Tibial artery (tissue), 4 donors: ENCODE measurements at regions not wholly inside any gene's neighbourhood (a gene's known extent, or its start where the extent isn't known, plus 50 kb on each side); places are given as distances from the start of the nearest gene placed in this dataset.

Experiments used
- DNase-seq, 2 donors: peaks; one replicate each; pipeline ENCODE4 v3.0.0-alpha.2; 2019
- H3K27ac ChIP-seq, 2 donors: fragments of 200-600 bp; sonication (generic) in 1 of 2; 1 replicate in 1 of 2; 2 replicates in 1 of 2; pipeline ENCODE4 v1.5.1; 2018 to 2019; ENCODE audit warnings: mild to moderate bottlenecking in 1 of 2
- H3K27me3 ChIP-seq, 2 donors: fragments of 200-600 bp; sonication (generic) in 1 of 2; one replicate each; pipeline versions ENCODE4 v1.5.1 to v1.6.0; 2016 to 2019
- H3K36me3 ChIP-seq, 3 donors: fragments of 200-600 bp; sonication (generic) in 2 of 3; one replicate each; pipeline ENCODE4 v1.5.1; 2016 to 2019; ENCODE audit warnings: mild to moderate bottlenecking in 2 of 3
- H3K4me1 ChIP-seq, 4 donors: fragments of 200-600 bp; sonication (generic) in 2 of 4; 1 replicate in 3 of 4; 2 replicates in 1 of 4; pipeline ENCODE4 v1.5.1; 2016 to 2019
- H3K4me3 ChIP-seq, 2 donors: fragments of 200-600 bp; sonication (generic) in 1 of 2; 1 replicate in 1 of 2; 2 replicates in 1 of 2; pipeline ENCODE4 v1.5.1; 2018 to 2019; ENCODE audit warnings: mild to moderate bottlenecking in 2 of 2
- H3K9me3 ChIP-seq, 3 donors: fragments of 200-600 bp; sonication (generic) in 1 of 3; one replicate each; pipeline ENCODE4 v1.5.1; 2016 to 2019
- CTCF ChIP-seq, 2 experiments: fragments of 200-600 bp in 1 of 2; fragments of 450-650 bp in 1 of 2; IDR thresholded peaks; one replicate each; pipeline ENCODE4 v1.5.1; 2017 to 2019; ENCODE audit warnings: antibody characterized with exemption in 2 of 2, mild to moderate bottlenecking in 1 of 2, moderate library complexity in 1 of 2
- intact Hi-C: fragments of 100-400 bp; cut with DNase I; formaldehyde crosslinking; loops from one replicate; pipeline ENCODE4 v1.15.0; 2023; ENCODE audit warnings: low total_unique reads

GRCh38 chr2:71798266-71799012, 345.1 kb downstream of the DYSF start:
- peak in 1 of 2 donors; percentile 67 for DNase-seq
- intact Hi-C loops: no loop called here
- Histone ChIP-seq H3K4me1 (peaks cover 0 to 34% (median 22%) of the 10 kb centered on the region in 4 donors), H3K27ac (no peak overlapping the region), H3K36me3 (no peaks in the 10 kb centered on the region), H3K9me3 (no peaks in the 10 kb centered on the region), H3K27me3 (no peaks in the 10 kb centered on the region), H3K4me3 (no peak overlapping the region)
- TF ChIP-seq CTCF (IDR thresholded peaks at IDR 0.05): peak; percentile 71 to 78

- no peaks in the 10 kb centered on the region for H3K9me3 ChIP-seq
- DNase-seq: peak in 1 of 2 donors; percentile 53
- peaks cover 0 to 34% (median 22%) of the 10 kb centered on the region in 4 donors for H3K4me1 ChIP-seq
- no peaks in the 10 kb centered on the region for H3K36me3 ChIP-seq
- intact Hi-C loops: loop anchor here (2.0 kb wide), 1 partner anchor 248 kb away; no protein-coding TSS in a partner anchor
- no peaks in the 10 kb centered on the region for H3K27me3 ChIP-seq
- no peak overlapping the region for H3K27ac ChIP-seq
- no peak overlapping the region for H3K4me3 ChIP-seq
- TF ChIP-seq CTCF (IDR thresholded peaks at IDR 0.05): no peak
Observed at GRCh38 chr2:71797035-71797810, 343.9 kb downstream of the DYSF start.

- Histone ChIP-seq H3K27ac (peak overlapping the region in 1 of 2 donors; percentile 3), H3K27me3 (no peaks in the 10 kb centered on the region), H3K4me3 (no peak overlapping the region), H3K4me1 (peaks cover 0 to 29% (median 16%) of the 10 kb centered on the region in 4 donors), H3K36me3 (no peaks in the 10 kb centered on the region), H3K9me3 (no peaks in the 10 kb centered on the region)
- intact Hi-C loops: loop anchor here (2.0 kb wide), 1 partner anchor 247 kb away; no protein-coding TSS in a partner anchor
- no peak for TF ChIP-seq CTCF (IDR thresholded peaks at IDR 0.05)
- peak in 1 of 2 donors; percentile 60 for DNase-seq
Observed at GRCh38 chr2:71796174-71796593, 342.8 kb downstream of the DYSF start.

- DNase-seq: peak in 1 of 2 donors; percentile 54
- intact Hi-C loops: no loop called here
- Histone ChIP-seq H3K27me3 (no peaks in the 10 kb centered on the region), H3K36me3 (no peaks in the 10 kb centered on the region), H3K4me3 (no peak overlapping the region), H3K4me1 (peaks cover 0 to 29% (median 16%) of the 10 kb centered on the region in 4 donors), H3K27ac (no peak overlapping the region), H3K9me3 (no peaks in the 10 kb centered on the region)
- no peak for TF ChIP-seq CTCF (IDR thresholded peaks at IDR 0.05)
Observed at GRCh38 chr2:71795486-71795885, 342.1 kb downstream of the DYSF start.

GRCh38 chr2:71794611-71795010, 341.2 kb downstream of the DYSF start:
- H3K27me3 ChIP-seq: no peaks in the 10 kb centered on the region
- no peak for TF ChIP-seq CTCF (IDR thresholded peaks at IDR 0.05)
- H3K4me3 ChIP-seq: no peak overlapping the region
- intact Hi-C loops: no loop called here
- no peak overlapping the region for H3K27ac ChIP-seq
- DNase-seq: peak in 1 of 2 donors; percentile 54
- H3K4me1 ChIP-seq: peaks cover 0 to 29% (median 16%) of the 10 kb centered on the region in 4 donors
- H3K9me3 ChIP-seq: no peaks in the 10 kb centered on the region
- no peaks in the 10 kb centered on the region for H3K36me3 ChIP-seq
